ENCODE measurements at regions not wholly inside any gene's neighbourhood (a gene's known extent, or its start where the extent isn't known, plus 50 kb on each side); places are given as distances from the start of the nearest gene placed in this dataset.

DNA sequence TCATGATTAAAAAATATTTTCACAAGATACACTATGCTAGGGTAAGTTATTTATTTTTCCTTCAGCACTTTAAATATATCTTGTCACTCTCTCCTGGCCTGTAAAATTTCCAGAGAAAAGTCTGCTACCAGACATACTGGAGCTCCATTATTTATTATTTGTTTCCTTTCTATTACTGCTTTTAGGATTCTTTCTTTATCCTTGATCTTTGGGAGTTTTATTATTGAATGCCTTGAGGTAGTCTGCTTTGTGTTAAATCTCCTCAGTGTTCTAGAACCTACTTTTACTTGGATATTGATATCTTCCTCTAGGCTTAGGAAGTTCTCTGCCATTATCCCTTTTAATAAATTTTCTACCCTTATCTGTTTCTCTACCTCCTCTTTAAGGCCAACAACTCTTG, 142.0 kb upstream of the TGFBR2 start:
- H3K9ac ChIP-seq (ENCODE audit: extremely low read depth, low read length, poor library complexity, severe bottlenecking): no peak overlapping the region
- no peak overlapping the region for H3K27ac ChIP-seq (ENCODE audit: low read depth, low read length)
- no peaks in the 10 kb centered on the region for H3K4me1 ChIP-seq (ENCODE audit: control insufficient read depth, insufficient read depth, low read length)
- no peaks in the 10 kb centered on the region for H3K9me3 ChIP-seq (ENCODE audit: control insufficient read depth, low read length)
- DNase-seq: no peak
- no peaks in the 10 kb centered on the region for H3K36me3 Mint-ChIP-seq (ENCODE audit: low read depth)
- no peaks in the 10 kb centered on the region for H3K9me3 Mint-ChIP-seq
- H3K36me3 ChIP-seq (ENCODE audit: control insufficient read depth, insufficient read depth, low read length): no peaks in the 10 kb centered on the region
- no peaks in the 10 kb centered on the region for H3K27me3 Mint-ChIP-seq (ENCODE audit: insufficient read depth)
- H3K4me1 Mint-ChIP-seq: no peaks in the 10 kb centered on the region
- no peak overlapping the region for H3K27ac Mint-ChIP-seq
- no peak overlapping the region for H3K4me3 Mint-ChIP-seq
- no peak overlapping the region for H3K4me3 ChIP-seq (ENCODE audit: low read length)
- H3K27me3 ChIP-seq (ENCODE audit: control insufficient read depth, insufficient read depth, low read length, poor library complexity, severe bottlenecking): no peaks in the 10 kb centered on the region
- no peak for TF ChIP-seq CTCF (conservative IDR thresholded peaks at IDR 0.05)

- no peak for DNase-seq
- Histone ChIP-seq H3K9ac (ENCODE audit: extremely low read depth, low read length, poor library complexity, severe bottlenecking) (no peak overlapping the region), H3K4me3 (ENCODE audit: low read length) (no peak overlapping the region), H3K36me3 (ENCODE audit: control insufficient read depth, insufficient read depth, low read length) (no peaks in the 10 kb centered on the region), H3K4me1 (ENCODE audit: control insufficient read depth, insufficient read depth, low read length) (no peaks in the 10 kb centered on the region), H3K27ac (ENCODE audit: low read depth, low read length) (no peak overlapping the region), H3K9me3 (ENCODE audit: control insufficient read depth, low read length) (no peaks in the 10 kb centered on the region), H3K27me3 (ENCODE audit: control insufficient read depth, insufficient read depth, low read length, poor library complexity, severe bottlenecking) (no peaks in the 10 kb centered on the region)
- H3K4me1 Mint-ChIP-seq: no peaks in the 10 kb centered on the region
- H3K27ac Mint-ChIP-seq: no peak overlapping the region
- no peaks in the 10 kb centered on the region for H3K36me3 Mint-ChIP-seq (ENCODE audit: low read depth)
- H3K27me3 Mint-ChIP-seq (ENCODE audit: insufficient read depth): no peaks in the 10 kb centered on the region
- no peak for TF ChIP-seq CTCF (conservative IDR thresholded peaks at IDR 0.05)
- no peak overlapping the region for H3K4me3 Mint-ChIP-seq
- 91 to 100% methylated on average over 1 to 2 of the region's 2 CpGs for WGBS, 2 experiments (ENCODE audit: insufficient coverage in 1 of 2, insufficient read length in 1 of 2)
- no peaks in the 10 kb centered on the region for H3K9me3 Mint-ChIP-seq
Observed at GRCh38 chr3:30465454-30465853, 140.9 kb upstream of the TGFBR2 start.

DNA sequence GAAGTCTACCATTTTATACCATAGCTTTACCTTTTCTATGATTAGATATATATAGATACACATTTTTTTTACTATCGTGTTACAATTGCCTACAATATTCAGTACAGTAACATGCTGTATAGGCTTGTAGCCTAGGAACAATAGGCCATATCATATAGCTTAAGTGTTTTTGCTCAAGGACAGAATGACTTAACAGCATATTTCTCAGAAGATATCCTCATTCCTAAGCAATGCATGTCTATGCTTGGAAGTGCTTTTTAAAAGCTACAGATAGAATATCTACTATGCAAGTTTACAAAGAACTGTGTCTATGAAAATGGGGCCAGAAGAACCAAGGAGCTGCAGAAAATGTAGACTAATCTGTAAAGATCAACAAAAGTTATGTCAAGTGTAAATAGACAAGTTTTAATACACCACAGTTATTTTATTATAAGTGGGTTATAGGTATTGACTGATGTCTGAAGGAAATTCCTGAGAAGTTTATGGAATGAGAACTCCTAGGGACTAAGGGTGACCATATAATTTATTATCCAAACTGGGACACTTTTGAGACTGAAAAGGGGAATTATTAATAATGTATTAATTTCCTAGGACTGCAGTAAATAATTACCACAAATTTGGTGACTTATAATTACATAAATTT, 138.7 kb upstream of the TGFBR2 start:
- no peaks in the 10 kb centered on the region for H3K27me3 ChIP-seq (ENCODE audit: control insufficient read depth, insufficient read depth, low read length, poor library complexity, severe bottlenecking)
- H3K36me3 ChIP-seq (ENCODE audit: control insufficient read depth, insufficient read depth, low read length): no peaks in the 10 kb centered on the region
- no peaks in the 10 kb centered on the region for H3K4me1 ChIP-seq (ENCODE audit: control insufficient read depth, insufficient read depth, low read length)
- no peak overlapping the region for H3K4me3 ChIP-seq (ENCODE audit: low read length)
- Mint-ChIP-seq H3K36me3 (ENCODE audit: low read depth) (no peaks in the 10 kb centered on the region), H3K27ac (no peak overlapping the region), H3K4me3 (no peak overlapping the region), H3K9me3 (no peaks in the 10 kb centered on the region), H3K27me3 (ENCODE audit: insufficient read depth) (no peaks in the 10 kb centered on the region), H3K4me1 (no peaks in the 10 kb centered on the region)
- no peak for TF ChIP-seq CTCF (conservative IDR thresholded peaks at IDR 0.05)
- no peak overlapping the region for H3K9ac ChIP-seq (ENCODE audit: extremely low read depth, low read length, poor library complexity, severe bottlenecking)
- H3K27ac ChIP-seq (ENCODE audit: low read depth, low read length): no peak overlapping the region
- H3K9me3 ChIP-seq (ENCODE audit: control insufficient read depth, low read length): no peaks in the 10 kb centered on the region
- DNase-seq: no peak
- 100% methylated on average over 1 of the region's 1 CpG for WGBS, 2 experiments (ENCODE audit: insufficient coverage in 1 of 2, insufficient read length in 1 of 2)

Measured in endodermal cell (in vitro differentiated cells).